ENCODE measurements at regions not wholly inside any gene's neighbourhood (a gene's known extent, or its start where the extent isn't known, plus 50 kb on each side); places are given as distances from the start of the nearest gene placed in this dataset.
A peak's percentile ranks its signal among the peaks of the same experiment; 100 is the strongest.

GRCh38 chr12:5154091-5154490 lies 110.4 kb downstream of the KCNA5 start:
- Histone ChIP-seq H3K4me3 (ENCODE audit: low read depth, low read length) (no peak overlapping the region), H3K36me3 (ENCODE audit: control insufficient read depth, insufficient read depth, low read length) (no peaks in the 10 kb centered on the region), H3K27me3 (ENCODE audit: control insufficient read depth, insufficient read depth, low read length) (peaks cover 2% of the 10 kb centered on the region)
- FAIRE-seq (no peak), DNase-seq (ENCODE audit: low read depth) (no peak)
- no peak for TF ChIP-seq CTCF (IDR thresholded peaks at IDR 0.05; ENCODE audit: insufficient read depth, low read length, severe bottlenecking)

- H3K36me3 ChIP-seq (ENCODE audit: control insufficient read depth, insufficient read depth, low read length) = no peaks in the 10 kb centered on the region
- TF ChIP-seq CTCF (IDR thresholded peaks at IDR 0.05; ENCODE audit: insufficient read depth, low read length, severe bottlenecking) = no peak
- FAIRE-seq = no peak
- H3K27me3 ChIP-seq (ENCODE audit: control insufficient read depth, insufficient read depth, low read length) = peaks cover 4% of the 10 kb centered on the region
- no peak for DNase-seq (ENCODE audit: low read depth)
- no peak overlapping the region for H3K4me3 ChIP-seq (ENCODE audit: low read depth, low read length)
These were observed 112.2 kb downstream of the KCNA5 start for GRCh38 chr12:5155866-5156265.

GRCh38 chr12:5160827-5161226 lies 117.1 kb downstream of the KCNA5 start:
- FAIRE-seq (no peak), DNase-seq (ENCODE audit: low read depth) (no peak)
- no peaks in the 10 kb centered on the region for H3K36me3 ChIP-seq (ENCODE audit: control insufficient read depth, insufficient read depth, low read length)
- TF ChIP-seq CTCF (IDR thresholded peaks at IDR 0.05; ENCODE audit: insufficient read depth, low read length, severe bottlenecking) = no peak
- H3K27me3 ChIP-seq (ENCODE audit: control insufficient read depth, insufficient read depth, low read length) = peaks cover 3% of the 10 kb centered on the region
- no peak overlapping the region for H3K4me3 ChIP-seq (ENCODE audit: low read depth, low read length)

- DNase-seq (ENCODE audit: low read depth) = peak; percentile 55
- Histone ChIP-seq H3K4me3 (ENCODE audit: low read depth, low read length) (no peak overlapping the region), H3K27me3 (ENCODE audit: control insufficient read depth, insufficient read depth, low read length) (peaks cover 3% of the 10 kb centered on the region), H3K36me3 (ENCODE audit: control insufficient read depth, insufficient read depth, low read length) (no peaks in the 10 kb centered on the region)
- FAIRE-seq = no peak
- TF ChIP-seq CTCF (IDR thresholded peaks at IDR 0.05; ENCODE audit: insufficient read depth, low read length, severe bottlenecking) = no peak
These were observed 120.0 kb downstream of the KCNA5 start for GRCh38 chr12:5163661-5164060.

- no peak overlapping the region for H3K4me3 ChIP-seq (ENCODE audit: low read depth, low read length)
- DNase-seq (ENCODE audit: low read depth) (no peak), FAIRE-seq (peak; percentile 28)
- no peaks in the 10 kb centered on the region for H3K36me3 ChIP-seq (ENCODE audit: control insufficient read depth, insufficient read depth, low read length)
- H3K27me3 ChIP-seq (ENCODE audit: control insufficient read depth, insufficient read depth, low read length) = peaks cover 2% of the 10 kb centered on the region
- no peak for TF ChIP-seq CTCF (IDR thresholded peaks at IDR 0.05; ENCODE audit: insufficient read depth, low read length, severe bottlenecking)
These were observed 121.8 kb downstream of the KCNA5 start for GRCh38 chr12:5165296-5165970.

GRCh38 chr12:5166976-5167375 lies 123.3 kb downstream of the KCNA5 start:
- TF ChIP-seq CTCF (IDR thresholded peaks at IDR 0.05; ENCODE audit: insufficient read depth, low read length, severe bottlenecking) = no peak
- FAIRE-seq = peak; percentile 36
- no peaks in the 10 kb centered on the region for H3K36me3 ChIP-seq (ENCODE audit: control insufficient read depth, insufficient read depth, low read length)
- no peaks in the 10 kb centered on the region for H3K27me3 ChIP-seq (ENCODE audit: control insufficient read depth, insufficient read depth, low read length)
- peak; percentile 75 for DNase-seq (ENCODE audit: low read depth)
- H3K4me3 ChIP-seq (ENCODE audit: low read depth, low read length) = no peak overlapping the region
